WTC11 (cell line): ENCODE measurements at regions not wholly inside any gene's neighbourhood (a gene's known extent, or its start where the extent isn't known, plus 50 kb on each side); places are given as distances from the start of the nearest gene placed in this dataset.

ENCODE experiments used
- ATAC-seq: fragments of 200-7000 bp; cut with Tn5 transposase; 2 replicates; pipeline ENCODE4 v1.10.0; 2021; ENCODE audit warnings: mild to moderate bottlenecking, moderate library complexity
- CTCF ChIA-PET: fragments of 300-600 bp; sonication (Branson Sonifier 250); formaldehyde crosslinking; loops from one replicate; lab custom pipeline; 2021; ENCODE audit warnings: antibody characterized with exemption; lab: Charles Lee
- POLR2A ChIA-PET: fragments of 350-600 bp; sonication (Branson Sonifier 250); formaldehyde crosslinking; loops from one replicate; lab custom pipeline; 2021; ENCODE audit warnings: antibody characterized with exemption; lab: Charles Lee
- DNase-seq: peaks from one replicate; pipeline ENCODE4 v3.0.0; 2021; ENCODE audit warnings: low spot score
- H3K27ac Mint-ChIP-seq: 2 replicates; pipeline ENCODE4 v1.8.0; 2021; ENCODE audit warnings: mixed read lengths
- H3K27me3 Mint-ChIP-seq: 2 replicates; pipeline ENCODE4 v1.8.0; 2021; ENCODE audit warnings: low read depth, mild to moderate bottlenecking, moderate library complexity, mixed read lengths
- H3K36me3 Mint-ChIP-seq: 2 replicates; pipeline ENCODE4 v1.8.0; 2021; ENCODE audit warnings: mixed read lengths
- H3K4me1 Mint-ChIP-seq: 2 replicates; pipeline ENCODE4 v1.8.0; 2022; ENCODE audit warnings: mixed read lengths
- H3K4me3 Mint-ChIP-seq: 2 replicates; pipeline ENCODE4 v1.8.0; 2021; ENCODE audit warnings: mild to moderate bottlenecking, moderate library complexity, mixed read lengths
- H3K9me3 Mint-ChIP-seq: 2 replicates; pipeline ENCODE4 v1.8.0; 2021; ENCODE audit warnings: mixed read lengths
- ETV6 ChIP-seq: sonication (generic); formaldehyde crosslinking; IDR thresholded peaks from 2 replicates; pipeline ENCODE4 v1.8.1; 2022; ENCODE audit warnings: mild to moderate bottlenecking, missing genetic modification reagents
- NFE2L1 ChIP-seq: sonication (generic); formaldehyde crosslinking; IDR thresholded peaks from 2 replicates; pipeline ENCODE4 v1.8.1; 2023; ENCODE audit warnings: missing genetic modification reagents
- NR1H2 ChIP-seq: sonication (generic); formaldehyde crosslinking; IDR thresholded peaks from 2 replicates; pipeline ENCODE4 v1.9.0; 2021; ENCODE audit warnings: mild to moderate bottlenecking, moderate library complexity, missing genetic modification reagents
- NR3C1 ChIP-seq: sonication (generic); formaldehyde crosslinking; conservative IDR thresholded peaks from 2 replicates; pipeline ENCODE4 v1.8.1; 2023; ENCODE audit warnings: low read depth, mild to moderate bottlenecking, missing genetic modification reagents
- OVOL2 ChIP-seq: fragments of 250-450 bp; sonication (Bioruptor Pico); IDR thresholded peaks from 2 replicates; pipeline ENCODE4 v1.9.0; 2021; ENCODE audit warnings: mild to moderate bottlenecking, borderline replicate concordance
- SMAD3 ChIP-seq: sonication (generic); formaldehyde crosslinking; IDR thresholded peaks from 2 replicates; pipeline ENCODE4 v1.8.0; 2022; ENCODE audit warnings: missing genetic modification reagents, mild to moderate bottlenecking, borderline replicate concordance
- SP1 ChIP-seq: sonication (generic); formaldehyde crosslinking; conservative IDR thresholded peaks from 2 replicates; pipeline ENCODE4 v1.8.1; 2022; ENCODE audit warnings: missing genetic modification reagents
- TEAD4 ChIP-seq: sonication (generic); formaldehyde crosslinking; IDR thresholded peaks from 2 replicates; pipeline ENCODE4 v1.8.0; 2022; ENCODE audit warnings: mild to moderate bottlenecking, missing genetic modification reagents
- ZNF121 ChIP-seq: sonication (generic); formaldehyde crosslinking; IDR thresholded peaks from 2 replicates; pipeline ENCODE4 v1.8.0; 2023; ENCODE audit warnings: missing genetic modification reagents
- ZNF317 ChIP-seq: sonication (generic); formaldehyde crosslinking; IDR thresholded peaks from 2 replicates; pipeline ENCODE4 v1.8.1; 2023; ENCODE audit warnings: low read depth, mild to moderate bottlenecking, moderate library complexity, missing genetic modification reagents, borderline replicate concordance
- TF ChIP-seq, protein P1 (sequence below): sonication (generic); formaldehyde crosslinking; IDR thresholded peaks from 2 replicates; pipeline ENCODE4 v1.8.0; 2023; ENCODE audit warnings: missing genetic modification reagents
- TF ChIP-seq, protein P2 (sequence below): sonication (generic); formaldehyde crosslinking; IDR thresholded peaks from 2 replicates; pipeline ENCODE4 v1.8.0; 2022; ENCODE audit warnings: mild to moderate bottlenecking, missing genetic modification reagents
- TF ChIP-seq, protein P3 (sequence below): sonication (generic); formaldehyde crosslinking; conservative IDR thresholded peaks from 2 replicates; pipeline ENCODE4 v1.8.1; 2023; ENCODE audit warnings: mild to moderate bottlenecking, low read depth, missing genetic modification reagents, moderate library complexity
- TF ChIP-seq, protein P4 (sequence below): sonication (generic); formaldehyde crosslinking; IDR thresholded peaks from 2 replicates; pipeline ENCODE4 v1.8.0; 2022; ENCODE audit warnings: mild to moderate bottlenecking, missing genetic modification reagents
- TF ChIP-seq, protein P5 (sequence below): sonication (generic); formaldehyde crosslinking; IDR thresholded peaks from 2 replicates; pipeline ENCODE4 v1.8.1; 2023; ENCODE audit warnings: mild to moderate bottlenecking, moderate library complexity, missing genetic modification reagents
- TF ChIP-seq, protein P6 (sequence below): fragments of 250-450 bp; sonication (Bioruptor Pico); IDR thresholded peaks from 2 replicates; pipeline ENCODE4 v1.9.0; 2021; ENCODE audit warnings: mild to moderate bottlenecking
- TF ChIP-seq, protein P7 (sequence below): sonication (generic); formaldehyde crosslinking; IDR thresholded peaks from 2 replicates; pipeline ENCODE4 v1.8.1; 2023; ENCODE audit warnings: mild to moderate bottlenecking, missing genetic modification reagents
- TF ChIP-seq, protein P8 (sequence below): sonication (generic); formaldehyde crosslinking; IDR thresholded peaks from 2 replicates; pipeline ENCODE4 v1.8.0; 2022; ENCODE audit warnings: mild to moderate bottlenecking, missing genetic modification reagents
- TF ChIP-seq, protein P9 (sequence below): sonication (generic); formaldehyde crosslinking; IDR thresholded peaks from 2 replicates; pipeline ENCODE4 v1.8.0; 2022; ENCODE audit warnings: missing genetic modification reagents

DNA sequence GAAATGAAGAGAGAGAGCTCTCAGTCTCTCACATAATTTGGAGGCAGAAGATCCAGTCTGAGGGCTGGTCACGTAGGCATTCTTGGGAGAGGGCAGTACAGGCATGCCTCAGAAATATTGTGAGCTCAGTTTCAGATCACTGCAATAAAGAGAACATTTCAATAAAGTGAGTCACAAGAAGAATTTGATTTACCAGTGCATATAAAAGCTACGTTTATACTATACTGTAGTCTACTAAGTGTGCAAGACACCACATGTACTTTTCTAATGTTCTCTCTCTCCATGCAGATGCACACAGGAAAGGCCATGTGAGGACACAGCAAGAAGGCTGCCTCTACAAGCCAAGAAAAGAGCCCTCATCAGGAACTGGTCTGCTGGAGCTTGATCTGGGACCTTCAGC, 583.5 kb upstream of the FAT1 start:
- Mint-ChIP-seq H3K4me3 (no peak overlapping the region), H3K27me3 (no peaks in the 10 kb centered on the region), H3K4me1 (peaks cover 7% of the 10 kb centered on the region), H3K9me3 (peaks cover 6% of the 10 kb centered on the region), H3K27ac (no peak overlapping the region), H3K36me3 (no peaks in the 10 kb centered on the region)
- no peak for ATAC-seq
- ChIA-PET POLR2A (no interaction called here), CTCF (no interaction called here)
- DNase-seq: no peak
- TF ChIP-seq SMAD3 (CRISPR knock-in tag) (no peak), ZNF317 (CRISPR knock-in tag) (no peak), ZNF121 (CRISPR knock-in tag) (no peak), SP1 (no peak), OVOL2 (no peak)
- TF ChIP-seq, protein P1, sequence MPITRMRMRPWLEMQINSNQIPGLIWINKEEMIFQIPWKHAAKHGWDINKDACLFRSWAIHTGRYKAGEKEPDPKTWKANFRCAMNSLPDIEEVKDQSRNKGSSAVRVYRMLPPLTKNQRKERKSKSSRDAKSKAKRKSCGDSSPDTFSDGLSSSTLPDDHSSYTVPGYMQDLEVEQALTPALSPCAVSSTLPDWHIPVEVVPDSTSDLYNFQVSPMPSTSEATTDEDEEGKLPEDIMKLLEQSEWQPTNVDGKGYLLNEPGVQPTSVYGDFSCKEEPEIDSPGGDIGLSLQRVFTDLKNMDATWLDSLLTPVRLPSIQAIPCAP (CRISPR knock-in tag): no peak
- TF ChIP-seq, protein P2, sequence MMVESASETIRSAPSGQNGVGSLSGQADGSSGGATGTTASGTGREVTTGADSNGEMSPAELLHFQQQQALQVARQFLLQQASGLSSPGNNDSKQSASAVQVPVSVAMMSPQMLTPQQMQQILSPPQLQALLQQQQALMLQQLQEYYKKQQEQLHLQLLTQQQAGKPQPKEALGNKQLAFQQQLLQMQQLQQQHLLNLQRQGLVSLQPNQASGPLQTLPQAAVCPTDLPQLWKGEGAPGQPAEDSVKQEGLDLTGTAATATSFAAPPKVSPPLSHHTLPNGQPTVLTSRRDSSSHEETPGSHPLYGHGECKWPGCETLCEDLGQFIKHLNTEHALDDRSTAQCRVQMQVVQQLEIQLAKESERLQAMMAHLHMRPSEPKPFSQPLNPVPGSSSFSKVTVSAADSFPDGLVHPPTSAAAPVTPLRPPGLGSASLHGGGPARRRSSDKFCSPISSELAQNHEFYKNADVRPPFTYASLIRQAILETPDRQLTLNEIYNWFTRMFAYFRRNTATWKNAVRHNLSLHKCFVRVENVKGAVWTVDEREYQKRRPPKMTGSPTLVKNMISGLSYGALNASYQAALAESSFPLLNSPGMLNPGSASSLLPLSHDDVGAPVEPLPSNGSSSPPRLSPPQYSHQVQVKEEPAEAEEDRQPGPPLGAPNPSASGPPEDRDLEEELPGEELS: no peak
- TF ChIP-seq, protein P3, sequence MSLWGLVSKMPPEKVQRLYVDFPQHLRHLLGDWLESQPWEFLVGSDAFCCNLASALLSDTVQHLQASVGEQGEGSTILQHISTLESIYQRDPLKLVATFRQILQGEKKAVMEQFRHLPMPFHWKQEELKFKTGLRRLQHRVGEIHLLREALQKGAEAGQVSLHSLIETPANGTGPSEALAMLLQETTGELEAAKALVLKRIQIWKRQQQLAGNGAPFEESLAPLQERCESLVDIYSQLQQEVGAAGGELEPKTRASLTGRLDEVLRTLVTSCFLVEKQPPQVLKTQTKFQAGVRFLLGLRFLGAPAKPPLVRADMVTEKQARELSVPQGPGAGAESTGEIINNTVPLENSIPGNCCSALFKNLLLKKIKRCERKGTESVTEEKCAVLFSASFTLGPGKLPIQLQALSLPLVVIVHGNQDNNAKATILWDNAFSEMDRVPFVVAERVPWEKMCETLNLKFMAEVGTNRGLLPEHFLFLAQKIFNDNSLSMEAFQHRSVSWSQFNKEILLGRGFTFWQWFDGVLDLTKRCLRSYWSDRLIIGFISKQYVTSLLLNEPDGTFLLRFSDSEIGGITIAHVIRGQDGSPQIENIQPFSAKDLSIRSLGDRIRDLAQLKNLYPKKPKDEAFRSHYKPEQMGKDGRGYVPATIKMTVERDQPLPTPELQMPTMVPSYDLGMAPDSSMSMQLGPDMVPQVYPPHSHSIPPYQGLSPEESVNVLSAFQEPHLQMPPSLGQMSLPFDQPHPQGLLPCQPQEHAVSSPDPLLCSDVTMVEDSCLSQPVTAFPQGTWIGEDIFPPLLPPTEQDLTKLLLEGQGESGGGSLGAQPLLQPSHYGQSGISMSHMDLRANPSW (CRISPR knock-in tag): no peak
- TF ChIP-seq, protein P4, sequence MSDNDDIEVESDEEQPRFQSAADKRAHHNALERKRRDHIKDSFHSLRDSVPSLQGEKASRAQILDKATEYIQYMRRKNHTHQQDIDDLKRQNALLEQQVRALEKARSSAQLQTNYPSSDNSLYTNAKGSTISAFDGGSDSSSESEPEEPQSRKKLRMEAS: no peak

DNA sequence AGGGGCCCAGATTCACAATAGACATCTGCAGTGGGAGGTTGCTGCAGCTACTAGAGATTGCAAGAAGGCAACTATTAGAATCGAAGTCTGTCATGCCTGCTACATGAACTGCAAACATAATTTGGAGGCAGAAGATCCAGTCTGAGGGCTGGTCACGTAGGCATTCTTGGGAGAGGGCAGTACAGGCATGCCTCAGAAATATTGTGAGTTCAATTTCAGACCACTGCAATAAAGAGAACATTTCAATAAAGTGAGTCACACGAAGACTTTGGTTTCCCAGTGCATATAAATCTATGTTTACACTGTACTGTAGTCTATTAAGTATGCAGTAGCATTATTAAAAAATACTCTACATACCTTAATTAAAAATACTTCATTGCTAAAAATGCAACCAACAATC, 585.8 kb upstream of the FAT1 start:
- Mint-ChIP-seq H3K9me3 (peaks cover 6% of the 10 kb centered on the region), H3K4me3 (no peak overlapping the region), H3K4me1 (peaks cover 7% of the 10 kb centered on the region), H3K36me3 (no peaks in the 10 kb centered on the region)
- POLR2A ChIA-PET: no interaction called here
- DNase-seq (no peak), ATAC-seq (no peak)
- TF ChIP-seq, protein P5, sequence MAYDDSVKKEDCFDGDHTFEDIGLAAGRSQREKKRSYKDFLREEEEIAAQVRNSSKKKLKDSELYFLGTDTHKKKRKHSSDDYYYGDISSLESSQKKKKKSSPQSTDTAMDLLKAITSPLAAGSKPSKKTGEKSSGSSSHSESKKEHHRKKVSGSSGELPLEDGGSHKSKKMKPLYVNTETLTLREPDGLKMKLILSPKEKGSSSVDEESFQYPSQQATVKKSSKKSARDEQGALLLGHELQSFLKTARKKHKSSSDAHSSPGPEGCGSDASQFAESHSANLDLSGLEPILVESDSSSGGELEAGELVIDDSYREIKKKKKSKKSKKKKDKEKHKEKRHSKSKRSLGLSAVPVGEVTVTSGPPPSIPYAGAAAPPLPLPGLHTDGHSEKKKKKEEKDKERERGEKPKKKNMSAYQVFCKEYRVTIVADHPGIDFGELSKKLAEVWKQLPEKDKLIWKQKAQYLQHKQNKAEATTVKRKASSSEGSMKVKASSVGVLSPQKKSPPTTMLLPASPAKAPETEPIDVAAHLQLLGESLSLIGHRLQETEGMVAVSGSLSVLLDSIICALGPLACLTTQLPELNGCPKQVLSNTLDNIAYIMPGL (CRISPR knock-in tag): no peak
- TF ChIP-seq, protein P6, sequence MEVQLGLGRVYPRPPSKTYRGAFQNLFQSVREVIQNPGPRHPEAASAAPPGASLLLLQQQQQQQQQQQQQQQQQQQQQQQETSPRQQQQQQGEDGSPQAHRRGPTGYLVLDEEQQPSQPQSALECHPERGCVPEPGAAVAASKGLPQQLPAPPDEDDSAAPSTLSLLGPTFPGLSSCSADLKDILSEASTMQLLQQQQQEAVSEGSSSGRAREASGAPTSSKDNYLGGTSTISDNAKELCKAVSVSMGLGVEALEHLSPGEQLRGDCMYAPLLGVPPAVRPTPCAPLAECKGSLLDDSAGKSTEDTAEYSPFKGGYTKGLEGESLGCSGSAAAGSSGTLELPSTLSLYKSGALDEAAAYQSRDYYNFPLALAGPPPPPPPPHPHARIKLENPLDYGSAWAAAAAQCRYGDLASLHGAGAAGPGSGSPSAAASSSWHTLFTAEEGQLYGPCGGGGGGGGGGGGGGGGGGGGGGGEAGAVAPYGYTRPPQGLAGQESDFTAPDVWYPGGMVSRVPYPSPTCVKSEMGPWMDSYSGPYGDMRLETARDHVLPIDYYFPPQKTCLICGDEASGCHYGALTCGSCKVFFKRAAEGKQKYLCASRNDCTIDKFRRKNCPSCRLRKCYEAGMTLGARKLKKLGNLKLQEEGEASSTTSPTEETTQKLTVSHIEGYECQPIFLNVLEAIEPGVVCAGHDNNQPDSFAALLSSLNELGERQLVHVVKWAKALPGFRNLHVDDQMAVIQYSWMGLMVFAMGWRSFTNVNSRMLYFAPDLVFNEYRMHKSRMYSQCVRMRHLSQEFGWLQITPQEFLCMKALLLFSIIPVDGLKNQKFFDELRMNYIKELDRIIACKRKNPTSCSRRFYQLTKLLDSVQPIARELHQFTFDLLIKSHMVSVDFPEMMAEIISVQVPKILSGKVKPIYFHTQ (CRISPR knock-in tag): no peak
- no peak for TF ChIP-seq ETV6 (CRISPR knock-in tag)
- TF ChIP-seq ZNF317 (CRISPR knock-in tag): no peak
- no peak for TF ChIP-seq NR3C1 (CRISPR knock-in tag)
- TF ChIP-seq, protein P7, sequence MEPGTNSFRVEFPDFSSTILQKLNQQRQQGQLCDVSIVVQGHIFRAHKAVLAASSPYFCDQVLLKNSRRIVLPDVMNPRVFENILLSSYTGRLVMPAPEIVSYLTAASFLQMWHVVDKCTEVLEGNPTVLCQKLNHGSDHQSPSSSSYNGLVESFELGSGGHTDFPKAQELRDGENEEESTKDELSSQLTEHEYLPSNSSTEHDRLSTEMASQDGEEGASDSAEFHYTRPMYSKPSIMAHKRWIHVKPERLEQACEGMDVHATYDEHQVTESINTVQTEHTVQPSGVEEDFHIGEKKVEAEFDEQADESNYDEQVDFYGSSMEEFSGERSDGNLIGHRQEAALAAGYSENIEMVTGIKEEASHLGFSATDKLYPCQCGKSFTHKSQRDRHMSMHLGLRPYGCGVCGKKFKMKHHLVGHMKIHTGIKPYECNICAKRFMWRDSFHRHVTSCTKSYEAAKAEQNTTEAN (CRISPR knock-in tag): no peak
- no peak for TF ChIP-seq NFE2L1 (CRISPR knock-in tag)
- TF ChIP-seq, protein P8, sequence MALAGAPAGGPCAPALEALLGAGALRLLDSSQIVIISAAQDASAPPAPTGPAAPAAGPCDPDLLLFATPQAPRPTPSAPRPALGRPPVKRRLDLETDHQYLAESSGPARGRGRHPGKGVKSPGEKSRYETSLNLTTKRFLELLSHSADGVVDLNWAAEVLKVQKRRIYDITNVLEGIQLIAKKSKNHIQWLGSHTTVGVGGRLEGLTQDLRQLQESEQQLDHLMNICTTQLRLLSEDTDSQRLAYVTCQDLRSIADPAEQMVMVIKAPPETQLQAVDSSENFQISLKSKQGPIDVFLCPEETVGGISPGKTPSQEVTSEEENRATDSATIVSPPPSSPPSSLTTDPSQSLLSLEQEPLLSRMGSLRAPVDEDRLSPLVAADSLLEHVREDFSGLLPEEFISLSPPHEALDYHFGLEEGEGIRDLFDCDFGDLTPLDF (CRISPR knock-in tag): no peak
- no peak for TF ChIP-seq TEAD4 (CRISPR knock-in tag)
- TF ChIP-seq, protein P9, sequence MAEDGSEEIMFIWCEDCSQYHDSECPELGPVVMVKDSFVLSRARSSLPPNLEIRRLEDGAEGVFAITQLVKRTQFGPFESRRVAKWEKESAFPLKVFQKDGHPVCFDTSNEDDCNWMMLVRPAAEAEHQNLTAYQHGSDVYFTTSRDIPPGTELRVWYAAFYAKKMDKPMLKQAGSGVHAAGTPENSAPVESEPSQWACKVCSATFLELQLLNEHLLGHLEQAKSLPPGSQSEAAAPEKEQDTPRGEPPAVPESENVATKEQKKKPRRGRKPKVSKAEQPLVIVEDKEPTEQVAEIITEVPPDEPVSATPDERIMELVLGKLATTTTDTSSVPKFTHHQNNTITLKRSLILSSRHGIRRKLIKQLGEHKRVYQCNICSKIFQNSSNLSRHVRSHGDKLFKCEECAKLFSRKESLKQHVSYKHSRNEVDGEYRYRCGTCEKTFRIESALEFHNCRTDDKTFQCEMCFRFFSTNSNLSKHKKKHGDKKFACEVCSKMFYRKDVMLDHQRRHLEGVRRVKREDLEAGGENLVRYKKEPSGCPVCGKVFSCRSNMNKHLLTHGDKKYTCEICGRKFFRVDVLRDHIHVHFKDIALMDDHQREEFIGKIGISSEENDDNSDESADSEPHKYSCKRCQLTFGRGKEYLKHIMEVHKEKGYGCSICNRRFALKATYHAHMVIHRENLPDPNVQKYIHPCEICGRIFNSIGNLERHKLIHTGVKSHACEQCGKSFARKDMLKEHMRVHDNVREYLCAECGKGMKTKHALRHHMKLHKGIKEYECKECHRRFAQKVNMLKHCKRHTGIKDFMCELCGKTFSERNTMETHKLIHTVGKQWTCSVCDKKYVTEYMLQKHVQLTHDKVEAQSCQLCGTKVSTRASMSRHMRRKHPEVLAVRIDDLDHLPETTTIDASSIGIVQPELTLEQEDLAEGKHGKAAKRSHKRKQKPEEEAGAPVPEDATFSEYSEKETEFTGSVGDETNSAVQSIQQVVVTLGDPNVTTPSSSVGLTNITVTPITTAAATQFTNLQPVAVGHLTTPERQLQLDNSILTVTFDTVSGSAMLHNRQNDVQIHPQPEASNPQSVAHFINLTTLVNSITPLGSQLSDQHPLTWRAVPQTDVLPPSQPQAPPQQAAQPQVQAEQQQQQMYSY: no peak
- TF ChIP-seq NR1H2 (CRISPR knock-in tag): no peak
- TF ChIP-seq SMAD3 (CRISPR knock-in tag): no peak
- TF ChIP-seq, all 79 proteins: peak for 0
- H3K27ac Mint-ChIP-seq: no peak overlapping the region
- CTCF ChIA-PET: no interaction called here
- H3K27me3 Mint-ChIP-seq: no peaks in the 10 kb centered on the region
